GM23338 (cell line): ENCODE measurements at regions not wholly inside any gene's neighbourhood (a gene's known extent, or its start where the extent isn't known, plus 50 kb on each side); places are given as distances from the start of the nearest gene placed in this dataset.

Experiments
- ATAC-seq: fragments of 200-7000 bp; cut with Tn5 transposase; 3 replicates; pipeline ENCODE4 v1.9.1; 2020
- DNase-seq: peaks from one replicate; pipeline ENCODE4 v3.0.0-alpha.2; 2015; ENCODE audit warnings: low spot score
- H2AFZ ChIP-seq: fragments of 200-600 bp; sonication (generic); 2 replicates; pipeline ENCODE4 v1.8.0; 2016; ENCODE audit warnings: antibody characterized with exemption, mild to moderate bottlenecking, moderate library complexity
- H3F3A ChIP-seq: fragments of 200-600 bp; sonication (generic); replicated peaks from 2 replicates; pipeline ENCODE4 v1.8.0; 2017; ENCODE audit warnings: antibody characterized with exemption, mixed run types, low read depth
- H3K27ac ChIP-seq: fragments of 200-600 bp; sonication (generic); 2 replicates; pipeline ENCODE4 v1.6.1; 2016; ENCODE audit warnings: low read depth
- H3K27me3 ChIP-seq: fragments of 200-600 bp; sonication (generic); 2 replicates; pipeline ENCODE4 v1.8.0; 2016; ENCODE audit warnings: mild to moderate bottlenecking, mixed run types, moderate library complexity; ENCODE audit not compliant: insufficient read depth
- H3K36me3 ChIP-seq: fragments of 200-600 bp; sonication (generic); 2 replicates; pipeline ENCODE4 v1.8.0; 2016; ENCODE audit warnings: mild to moderate bottlenecking; ENCODE audit not compliant: insufficient read depth
- H3K4me1 ChIP-seq: fragments of 200-600 bp; sonication (generic); 2 replicates; pipeline ENCODE4 v1.8.0; 2016; ENCODE audit warnings: mild to moderate bottlenecking, moderate library complexity; ENCODE audit not compliant: insufficient read depth
- H3K4me2 ChIP-seq: fragments of 200-600 bp; sonication (generic); 2 replicates; pipeline ENCODE4 v1.7.1; 2017; ENCODE audit warnings: mixed run types
- H3K4me3 ChIP-seq: fragments of 200-600 bp; sonication (generic); 2 replicates; pipeline ENCODE4 v1.6.1; 2016; ENCODE audit warnings: mixed run types
- H3K79me2 ChIP-seq: fragments of 200-600 bp; sonication (generic); replicated peaks from 2 replicates; pipeline ENCODE4 v1.8.0; 2017; ENCODE audit warnings: mild to moderate bottlenecking; ENCODE audit not compliant: insufficient read depth
- H3K9me2 ChIP-seq: fragments of 200-600 bp; sonication (generic); 2 replicates; pipeline ENCODE4 v1.8.0; 2017; ENCODE audit not compliant: insufficient read depth
- H4K20me1 ChIP-seq: fragments of 200-600 bp; sonication (generic); replicated peaks from 2 replicates; pipeline ENCODE4 v1.8.0; 2017; ENCODE audit warnings: mild to moderate bottlenecking; ENCODE audit not compliant: insufficient read depth
- H3K27ac Mint-ChIP-seq: 2 replicates; pipeline ENCODE4 v1.8.0; 2020; ENCODE audit warnings: inconsistent platforms, mild to moderate bottlenecking, moderate library complexity, mixed read lengths
- H3K27me3 Mint-ChIP-seq: 3 replicates; pipeline ENCODE4 v1.8.0; 2022; ENCODE audit warnings: low read depth, mild to moderate bottlenecking, moderate library complexity, mixed read lengths, inconsistent platforms; ENCODE audit not compliant: insufficient read depth, poor library complexity
- H3K36me3 Mint-ChIP-seq: 3 replicates; pipeline ENCODE4 v1.8.0; 2021; ENCODE audit warnings: low read depth, mild to moderate bottlenecking, inconsistent platforms, moderate library complexity, mixed read lengths
- H3K4me1 Mint-ChIP-seq: 3 replicates; pipeline ENCODE4 v1.8.0; 2020; ENCODE audit warnings: mild to moderate bottlenecking, inconsistent platforms, mixed read lengths
- H3K4me3 Mint-ChIP-seq: 3 replicates; pipeline ENCODE4 v1.8.0; 2021; ENCODE audit warnings: moderate library complexity, mild to moderate bottlenecking, inconsistent platforms, mixed read lengths
- H3K9me3 Mint-ChIP-seq: 3 replicates; pipeline ENCODE4 v1.8.0; 2020; ENCODE audit warnings: moderate library complexity, mild to moderate bottlenecking, inconsistent platforms, mixed read lengths
- CTCF ChIP-seq, 2 experiments: fragments of 200-600 bp in 1 of 2; sonication (generic) in 1 of 2; conservative IDR thresholded peaks; 2 replicates each; pipeline versions ENCODE4 v1.5.1 to v1.6.1; 2016 to 2017; ENCODE audit warnings: antibody characterized with exemption in 2 of 2, low read depth in 2 of 2, mild to moderate bottlenecking in 2 of 2, moderate library complexity in 1 of 2
- EZH2 ChIP-seq: fragments of 200-600 bp; sonication (generic); IDR thresholded peaks from one replicate; pipeline ENCODE4 v1.8.0; 2017; ENCODE audit warnings: antibody characterized with exemption, mild to moderate bottlenecking, low read depth; ENCODE audit not compliant: unreplicated experiment
- NANOG ChIP-seq: IDR thresholded peaks from 2 replicates; pipeline ENCODE4 v1.6.1; 2016; ENCODE audit warnings: antibody characterized with exemption, borderline replicate concordance
- POLR2AphosphoS5 ChIP-seq: IDR thresholded peaks from 2 replicates; pipeline ENCODE4 v1.6.1; 2016; ENCODE audit warnings: antibody characterized with exemption, low read depth
- STAT1 ChIP-seq: IDR thresholded peaks from one replicate; pipeline ENCODE4 v1.6.1; 2016; ENCODE audit warnings: antibody characterized with exemption; ENCODE audit not compliant: unreplicated experiment
- ZNF462 ChIP-seq: fragments of 250-450 bp; sonication (Bioruptor Pico); IDR thresholded peaks from 2 replicates; pipeline ENCODE4 v1.5.0; 2020; ENCODE audit warnings: mild to moderate bottlenecking, moderate library complexity

- TF ChIP-seq ZNF462 (CRISPR knock-in tag), result no peak
- no peak for TF ChIP-seq POLR2AphosphoS5
Observed at GRCh38 chr16:50868577-50868976, 126.7 kb downstream of the CYLD start (continued).

- H3K79me2 ChIP-seq, result no peaks in the 10 kb centered on the region
- ATAC-seq (no peak), DNase-seq (no peak)
- no peaks in the 10 kb centered on the region for H3F3A ChIP-seq
- Mint-ChIP-seq H3K4me1 (peaks cover 3% of the 10 kb centered on the region; the same call in 1 of the 3 replicates), H3K27me3 (peaks cover 9% of the 10 kb centered on the region), H3K27ac (no peak overlapping the region), H3K9me3 (no peaks in the 10 kb centered on the region), H3K4me3 (no peak overlapping the region), H3K36me3 (no peaks in the 10 kb centered on the region)
- no peaks in the 10 kb centered on the region for H3K36me3 ChIP-seq
- H3K4me3 ChIP-seq, result no peak overlapping the region
- H3K4me1 ChIP-seq, result no peaks in the 10 kb centered on the region
- no peak overlapping the region for H3K4me2 ChIP-seq
- no peak overlapping the region for H2AFZ ChIP-seq
- H3K27ac ChIP-seq, result no peak overlapping the region
- no peaks in the 10 kb centered on the region for H3K27me3 ChIP-seq
- H4K20me1 ChIP-seq, result no peaks in the 10 kb centered on the region
- no peaks in the 10 kb centered on the region for H3K9me2 ChIP-seq
- TF ChIP-seq ZNF462 (CRISPR knock-in tag) (no peak), CTCF (conservative IDR thresholded peaks at IDR 0.05; ENCODE audit: low read depth in 2 of 2) (no peak), EZH2 (no peak), POLR2AphosphoS5 (no peak), STAT1 (no peak), NANOG (no peak)
Observed at GRCh38 chr16:50866806-50867205, 124.9 kb downstream of the CYLD start.
